Esophagus squamous epithelium (tissue), 4 donors: ENCODE measurements at regions not wholly inside any gene's neighbourhood (a gene's known extent, or its start where the extent isn't known, plus 50 kb on each side); places are given as distances from the start of the nearest gene placed in this dataset.

Source experiments
- CTCF ChIP-seq, 6 experiments: fragments of 450-650 bp in 4 of 6; fragments of 200-600 bp in 2 of 6; sonication (generic) in 2 of 6; IDR thresholded peaks; one replicate each; pipeline ENCODE4 v1.5.1; 2016 to 2019; ENCODE audit warnings: antibody characterized with exemption in 6 of 6, mild to moderate bottlenecking in 4 of 6, moderate library complexity in 4 of 6
- POLR2A ChIP-seq, 4 donors: fragments of 450-650 bp; IDR thresholded peaks; one replicate each; pipeline ENCODE4 v1.6.1; 2017; ENCODE audit warnings: antibody characterized with exemption in 4 of 4, mild to moderate bottlenecking in 4 of 4, moderate library complexity in 3 of 4

GRCh38 chr6:105987516-105987915 lies 98.6 kb upstream of the PRDM1 start:
- TF ChIP-seq CTCF (IDR thresholded peaks at IDR 0.05) = no peak
- TF ChIP-seq POLR2A (IDR thresholded peaks at IDR 0.05) = no peak
